ENCODE measurements at regions not wholly inside any gene's neighbourhood (a gene's known extent, or its start where the extent isn't known, plus 50 kb on each side); places are given as distances from the start of the nearest gene placed in this dataset.
A peak's percentile ranks its signal among the peaks of the same experiment; 100 is the strongest.
"Not testable (repeated sequence)": the region's sequence is repeated elsewhere in the genome, so short reads cannot be mapped to it uniquely, and the experiment has no call there.

GRCh38 chr4:158090323-158090722 is 82.5 kb downstream of the GASK1B start:
- Histone ChIP-seq H3K4me3 (ENCODE audit: low read length in 2 of 2) (peak overlapping the region; percentile 67 to 82), H3K27ac (ENCODE audit: low read depth in 1 of 2, low read length in 2 of 2) (no peak overlapping the region), H3K4me1 (ENCODE audit: control insufficient read depth in 1 of 2, insufficient read depth in 2 of 2, low read length in 2 of 2) (no peaks in the 10 kb centered on the region), H3K9me3 (ENCODE audit: control insufficient read depth, low read length) (no peaks in the 10 kb centered on the region), H3K27me3 (ENCODE audit: control insufficient read depth in 1 of 2, insufficient read depth in 2 of 2, low read length in 1 of 2) (no peaks in the 10 kb centered on the region), H3K36me3 (ENCODE audit: control insufficient read depth in 1 of 2, insufficient read depth in 2 of 2, low read length in 1 of 2) (no peaks in the 10 kb centered on the region)
- DNase-seq, result peak in 1 of 2 donors; percentile 40
- ATAC-seq (ENCODE audit: low FRiP score), result no peak
- intact Hi-C loops (cut with DNase I), result no loop called here

- H3K4me3 ChIP-seq (ENCODE audit: low read length in 2 of 2), result peak overlapping the region; percentile 67 to 82
- H3K9me3 ChIP-seq (ENCODE audit: control insufficient read depth, low read length); DNase-seq; H3K4me1 ChIP-seq (ENCODE audit: control insufficient read depth in 1 of 2, insufficient read depth in 2 of 2, low read length in 2 of 2); H3K36me3 ChIP-seq (ENCODE audit: control insufficient read depth in 1 of 2, insufficient read depth in 2 of 2, low read length in 1 of 2); H3K27ac ChIP-seq (ENCODE audit: low read depth in 1 of 2, low read length in 2 of 2); H3K27me3 ChIP-seq (ENCODE audit: control insufficient read depth in 1 of 2, insufficient read depth in 2 of 2, low read length in 1 of 2); intact Hi-C loops (cut with DNase I); ATAC-seq (ENCODE audit: low FRiP score): not testable (repeated sequence)
- WGBS, 2 donors, result 55 to 63% methylated on average over 20 to 21 of the region's 21 CpGs
Observed at GRCh38 chr4:158089897-158090296, 82.9 kb downstream of the GASK1B start.

- Histone ChIP-seq H3K27me3 (ENCODE audit: control insufficient read depth in 1 of 2, insufficient read depth in 2 of 2, low read length in 1 of 2) (no peaks in the 10 kb centered on the region), H3K27ac (ENCODE audit: low read depth in 1 of 2, low read length in 2 of 2) (no peak overlapping the region), H3K4me1 (ENCODE audit: control insufficient read depth in 1 of 2, insufficient read depth in 2 of 2, low read length in 2 of 2) (no peaks in the 10 kb centered on the region), H3K36me3 (ENCODE audit: control insufficient read depth in 1 of 2, insufficient read depth in 2 of 2, low read length in 1 of 2) (no peaks in the 10 kb centered on the region), H3K4me3 (ENCODE audit: low read length in 2 of 2) (no peak overlapping the region), H3K9me3 (ENCODE audit: control insufficient read depth, low read length) (no peaks in the 10 kb centered on the region)
- ATAC-seq (ENCODE audit: low FRiP score), result no peak
- WGBS, 2 donors, result 88 to 95% methylated on average over 3 of the region's 3 CpGs
- intact Hi-C loops (cut with DNase I), result no loop called here
- DNase-seq, result no peak
Observed at GRCh38 chr4:158080354-158080753, 92.5 kb downstream of the GASK1B start.

- no peaks in the 10 kb centered on the region for H3K36me3 ChIP-seq (ENCODE audit: control insufficient read depth in 1 of 2, insufficient read depth in 2 of 2, low read length in 1 of 2)
- H3K4me3 ChIP-seq (ENCODE audit: low read length in 2 of 2), result no peak overlapping the region
- ATAC-seq (ENCODE audit: low FRiP score), result peak; percentile 33
- WGBS, 2 donors, result 39 to 41% methylated on average over 2 of the region's 2 CpGs
- intact Hi-C loops (cut with DNase I), result no loop called here
- DNase-seq, result no peak
- no peaks in the 10 kb centered on the region for H3K9me3 ChIP-seq (ENCODE audit: control insufficient read depth, low read length)
- H3K4me1 ChIP-seq (ENCODE audit: control insufficient read depth in 1 of 2, insufficient read depth in 2 of 2, low read length in 2 of 2), result no peaks in the 10 kb centered on the region
- H3K27me3 ChIP-seq (ENCODE audit: control insufficient read depth in 1 of 2, insufficient read depth in 2 of 2, low read length in 1 of 2), result no peaks in the 10 kb centered on the region
- H3K27ac ChIP-seq (ENCODE audit: low read depth in 1 of 2, low read length in 2 of 2), result no peak overlapping the region
Observed at GRCh38 chr4:158079661-158080060, 93.2 kb downstream of the GASK1B start.

GRCh38 chr4:158077835-158078234 is 95.0 kb downstream of the GASK1B start:
- DNase-seq (no peak), ATAC-seq (ENCODE audit: low FRiP score) (no peak)
- no peak overlapping the region for H3K27ac ChIP-seq (ENCODE audit: low read depth in 1 of 2, low read length in 2 of 2)
- no peak overlapping the region for H3K4me3 ChIP-seq (ENCODE audit: low read length in 2 of 2)
- no peaks in the 10 kb centered on the region for H3K9me3 ChIP-seq (ENCODE audit: control insufficient read depth, low read length)
- intact Hi-C loops (cut with DNase I), result no loop called here
- H3K27me3 ChIP-seq (ENCODE audit: control insufficient read depth in 1 of 2, insufficient read depth in 2 of 2, low read length in 1 of 2), result no peaks in the 10 kb centered on the region
- WGBS, 2 donors, result 95% methylated on average over 2 of the region's 2 CpGs
- H3K36me3 ChIP-seq (ENCODE audit: control insufficient read depth in 1 of 2, insufficient read depth in 2 of 2, low read length in 1 of 2), result no peaks in the 10 kb centered on the region
- H3K4me1 ChIP-seq (ENCODE audit: control insufficient read depth in 1 of 2, insufficient read depth in 2 of 2, low read length in 2 of 2), result no peaks in the 10 kb centered on the region

GRCh38 chr4:158074851-158075250 is 98.0 kb downstream of the GASK1B start:
- Histone ChIP-seq H3K27me3 (ENCODE audit: control insufficient read depth in 1 of 2, insufficient read depth in 2 of 2, low read length in 1 of 2) (no peaks in the 10 kb centered on the region), H3K4me3 (ENCODE audit: low read length in 2 of 2) (no peak overlapping the region), H3K27ac (ENCODE audit: low read depth in 1 of 2, low read length in 2 of 2) (no peak overlapping the region), H3K36me3 (ENCODE audit: control insufficient read depth in 1 of 2, insufficient read depth in 2 of 2, low read length in 1 of 2) (no peaks in the 10 kb centered on the region), H3K4me1 (ENCODE audit: control insufficient read depth in 1 of 2, insufficient read depth in 2 of 2, low read length in 2 of 2) (no peaks in the 10 kb centered on the region), H3K9me3 (ENCODE audit: control insufficient read depth, low read length) (no peaks in the 10 kb centered on the region)
- WGBS, 2 donors, result 78 to 84% methylated on average over 5 of the region's 5 CpGs
- intact Hi-C loops (cut with DNase I), result no loop called here
- ATAC-seq (ENCODE audit: low FRiP score), result no peak
- no peak for DNase-seq

- H3K4me1 ChIP-seq (ENCODE audit: control insufficient read depth in 1 of 2, insufficient read depth in 2 of 2, low read length in 2 of 2), result no peaks in the 10 kb centered on the region
- no peaks in the 10 kb centered on the region for H3K36me3 ChIP-seq (ENCODE audit: control insufficient read depth in 1 of 2, insufficient read depth in 2 of 2, low read length in 1 of 2)
- no peak overlapping the region for H3K4me3 ChIP-seq (ENCODE audit: low read length in 2 of 2)
- DNase-seq (no peak), ATAC-seq (ENCODE audit: low FRiP score) (no peak)
- no peaks in the 10 kb centered on the region for H3K27me3 ChIP-seq (ENCODE audit: control insufficient read depth in 1 of 2, insufficient read depth in 2 of 2, low read length in 1 of 2)
- intact Hi-C loops (cut with DNase I), result no loop called here
- WGBS, 2 donors, result 91 to 95% methylated on average over 4 of the region's 4 CpGs
- H3K9me3 ChIP-seq (ENCODE audit: control insufficient read depth, low read length), result no peaks in the 10 kb centered on the region
- H3K27ac ChIP-seq (ENCODE audit: low read depth in 1 of 2, low read length in 2 of 2), result no peak overlapping the region
Observed at GRCh38 chr4:158071931-158072330, 100.9 kb downstream of the GASK1B start.

- Histone ChIP-seq H3K27me3 (ENCODE audit: control insufficient read depth in 1 of 2, insufficient read depth in 2 of 2, low read length in 1 of 2) (no peaks in the 10 kb centered on the region), H3K36me3 (ENCODE audit: control insufficient read depth in 1 of 2, insufficient read depth in 2 of 2, low read length in 1 of 2) (no peaks in the 10 kb centered on the region), H3K4me1 (ENCODE audit: control insufficient read depth in 1 of 2, insufficient read depth in 2 of 2, low read length in 2 of 2) (no peaks in the 10 kb centered on the region), H3K9me3 (ENCODE audit: control insufficient read depth, low read length) (no peaks in the 10 kb centered on the region), H3K27ac (ENCODE audit: low read depth in 1 of 2, low read length in 2 of 2) (no peak overlapping the region), H3K4me3 (ENCODE audit: low read length in 2 of 2) (no peak overlapping the region)
- DNase-seq (no peak), ATAC-seq (ENCODE audit: low FRiP score) (no peak)
- intact Hi-C loops (cut with DNase I), result no loop called here
- 5 to 10% methylated on average over 1 of the region's 1 CpG for WGBS, 2 donors
Observed at GRCh38 chr4:158068068-158068467, 104.8 kb downstream of the GASK1B start.

GRCh38 chr4:158067646-158068045 is 105.2 kb downstream of the GASK1B start:
- WGBS, 2 donors, result 57 to 60% methylated on average over 2 of the region's 2 CpGs

More at GRCh38 chr4:158067646-158068045, 105.2 kb downstream of the GASK1B start:
- Histone ChIP-seq H3K36me3 (ENCODE audit: control insufficient read depth in 1 of 2, insufficient read depth in 2 of 2, low read length in 1 of 2) (no peaks in the 10 kb centered on the region), H3K27ac (ENCODE audit: low read depth in 1 of 2, low read length in 2 of 2) (no peak overlapping the region), H3K27me3 (ENCODE audit: control insufficient read depth in 1 of 2, insufficient read depth in 2 of 2, low read length in 1 of 2) (no peaks in the 10 kb centered on the region), H3K9me3 (ENCODE audit: control insufficient read depth, low read length) (no peaks in the 10 kb centered on the region), H3K4me3 (ENCODE audit: low read length in 2 of 2) (no peak overlapping the region), H3K4me1 (ENCODE audit: control insufficient read depth in 1 of 2, insufficient read depth in 2 of 2, low read length in 2 of 2) (no peaks in the 10 kb centered on the region)
- intact Hi-C loops (cut with DNase I), result no loop called here
- DNase-seq, result no peak
- ATAC-seq (ENCODE audit: low FRiP score), result no peak

All from aorta (tissue), 5 donors.